Hematopoietic multipotent progenitor cell treated with erythropoietin and hydrocortisone succinate and interleukin-3 and kit ligand, for 8 days (in vitro differentiated cells): ENCODE measurements at regions not wholly inside any gene's neighbourhood (a gene's known extent, or its start where the extent isn't known, plus 50 kb on each side); places are given as distances from the start of the nearest gene placed in this dataset.
A peak's percentile ranks its signal among the peaks of the same experiment; 100 is the strongest.

ENCODE experiments used
- DNase-seq: peaks from one replicate; pipeline ENCODE4 v3.0.0-alpha.2; 2015

DNA sequence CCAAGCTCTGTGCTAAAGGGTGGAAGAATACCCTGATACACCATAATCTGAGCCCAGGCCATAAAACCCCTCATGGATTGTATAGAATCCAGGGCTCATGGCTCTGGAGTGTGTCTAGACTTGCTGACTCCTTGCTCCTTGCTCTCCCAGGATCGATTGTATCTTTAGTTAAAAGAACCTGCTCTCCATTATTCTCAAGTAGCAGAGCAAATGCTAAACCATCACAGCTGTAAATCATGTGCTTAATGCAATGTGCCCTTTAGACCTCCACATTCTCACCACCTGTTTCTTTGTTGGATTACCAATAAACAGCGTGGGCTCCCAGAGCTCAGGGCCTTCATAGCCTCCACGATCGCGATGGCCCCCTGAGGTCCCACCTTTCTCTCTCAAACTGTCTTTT is 411.6 kb upstream of the FBXO33 start:
- DNase-seq: no peak

DNA sequence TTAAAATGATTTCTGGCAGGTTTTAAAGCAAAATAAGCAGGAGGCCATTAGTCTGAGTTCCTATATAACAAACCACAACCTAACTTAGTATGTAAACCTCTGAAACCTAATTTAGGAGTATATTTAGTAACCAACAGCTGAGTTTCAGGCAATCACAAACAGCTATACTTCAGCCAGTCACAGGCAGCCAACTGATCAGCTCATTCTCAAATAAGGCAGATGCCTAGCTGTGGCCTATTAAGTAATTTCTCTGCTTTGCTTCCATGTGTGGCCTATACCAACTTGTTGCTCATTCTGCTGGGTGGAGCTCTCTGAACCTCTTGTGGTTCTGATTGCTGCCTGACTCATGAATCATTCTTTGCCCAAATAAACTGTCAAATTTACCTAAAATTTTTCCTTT is 408.9 kb upstream of the FBXO33 start:
- DNase-seq: no peak

GRCh38 chr14:39827901-39828655 is 395.8 kb upstream of the FBXO33 start:
- DNase-seq: no peak

- no peak for DNase-seq
Measured at GRCh38 chr14:39812532-39813320, 380.5 kb upstream of the FBXO33 start.

GRCh38 chr14:39807271-39807670 is 375.0 kb upstream of the FBXO33 start:
- no peak for DNase-seq

DNA sequence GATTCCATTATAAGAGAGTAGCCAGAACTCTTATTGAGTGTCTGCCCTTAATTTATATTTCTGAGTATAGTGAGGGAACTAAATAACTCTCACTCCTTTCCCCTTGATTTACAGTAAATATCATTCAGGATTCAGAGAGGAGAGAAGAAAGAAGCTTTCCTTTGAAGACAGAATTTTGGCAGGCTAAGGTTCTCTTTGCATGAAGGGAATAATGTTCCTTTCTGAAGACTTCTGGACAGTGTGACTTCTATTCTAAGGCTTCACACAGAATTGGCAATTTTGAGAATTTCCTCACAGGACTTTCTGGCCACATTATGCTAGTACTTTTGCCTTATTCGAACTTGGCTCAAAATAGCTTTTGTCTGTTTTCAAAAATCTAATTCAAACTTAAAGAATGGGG is 352.2 kb upstream of the FBXO33 start:
- DNase-seq: no peak

DNA sequence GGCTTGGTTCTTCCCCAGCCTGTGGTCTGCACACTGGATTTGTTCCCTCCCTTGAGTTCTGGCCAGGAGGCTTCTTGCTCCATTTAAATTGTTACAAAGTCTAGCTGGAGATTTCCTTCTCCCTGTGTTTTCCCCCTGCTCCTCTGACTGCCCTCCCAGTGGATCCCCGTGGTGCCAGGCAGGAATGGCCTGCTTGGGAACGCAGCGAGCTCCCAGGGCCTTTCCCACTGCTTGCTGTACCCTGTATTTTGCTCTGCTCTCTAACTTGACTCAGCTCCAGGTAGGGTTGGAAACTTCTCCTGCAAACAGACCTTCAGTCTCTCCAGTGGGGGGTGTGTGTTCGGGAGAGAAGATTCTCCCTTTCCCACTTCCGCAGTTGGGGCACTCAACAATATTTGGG is 349.2 kb upstream of the FBXO33 start:
- DNase-seq: no peak

- DNase-seq: no peak
Measured at GRCh38 chr14:39773387-39774126, 341.3 kb upstream of the FBXO33 start.

DNA sequence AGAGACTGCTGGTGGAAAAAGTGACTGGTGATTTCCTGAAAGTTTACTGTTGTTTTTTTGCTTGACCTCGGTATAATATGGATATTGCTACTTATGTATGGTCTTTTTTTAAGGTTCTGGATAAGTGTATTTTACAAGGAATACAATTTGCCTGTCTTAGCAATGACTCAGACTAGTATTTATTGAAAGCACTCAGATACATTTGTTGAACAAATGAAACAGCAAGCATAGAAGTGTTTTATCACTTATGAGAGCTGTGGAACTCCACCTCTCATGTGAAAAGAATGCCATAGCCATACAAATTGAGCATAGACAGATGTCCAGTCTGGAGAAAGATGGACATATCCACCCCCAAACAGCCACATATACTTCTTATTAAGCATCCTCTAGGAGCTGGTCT is 340.4 kb upstream of the FBXO33 start:
- DNase-seq: no peak

DNA sequence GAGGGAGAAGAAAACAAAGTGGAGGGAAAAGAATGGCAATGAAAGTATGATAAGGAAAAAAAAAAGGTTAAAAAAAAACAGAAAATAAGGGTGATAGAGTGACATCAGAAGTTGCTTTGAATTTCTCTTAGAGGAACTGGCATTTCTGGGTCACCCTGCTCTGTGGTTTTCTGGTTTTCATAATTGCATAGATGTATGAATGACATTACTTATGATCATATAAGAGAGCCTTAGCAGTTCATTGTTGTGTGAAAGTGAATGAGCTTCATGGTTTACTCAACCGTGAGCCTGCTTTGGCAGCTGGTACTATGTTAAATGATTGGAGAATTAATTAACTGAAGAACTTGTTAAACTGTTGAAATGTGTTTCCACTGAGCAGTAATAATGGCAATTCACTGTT is 336.4 kb upstream of the FBXO33 start:
- no peak for DNase-seq

DNA sequence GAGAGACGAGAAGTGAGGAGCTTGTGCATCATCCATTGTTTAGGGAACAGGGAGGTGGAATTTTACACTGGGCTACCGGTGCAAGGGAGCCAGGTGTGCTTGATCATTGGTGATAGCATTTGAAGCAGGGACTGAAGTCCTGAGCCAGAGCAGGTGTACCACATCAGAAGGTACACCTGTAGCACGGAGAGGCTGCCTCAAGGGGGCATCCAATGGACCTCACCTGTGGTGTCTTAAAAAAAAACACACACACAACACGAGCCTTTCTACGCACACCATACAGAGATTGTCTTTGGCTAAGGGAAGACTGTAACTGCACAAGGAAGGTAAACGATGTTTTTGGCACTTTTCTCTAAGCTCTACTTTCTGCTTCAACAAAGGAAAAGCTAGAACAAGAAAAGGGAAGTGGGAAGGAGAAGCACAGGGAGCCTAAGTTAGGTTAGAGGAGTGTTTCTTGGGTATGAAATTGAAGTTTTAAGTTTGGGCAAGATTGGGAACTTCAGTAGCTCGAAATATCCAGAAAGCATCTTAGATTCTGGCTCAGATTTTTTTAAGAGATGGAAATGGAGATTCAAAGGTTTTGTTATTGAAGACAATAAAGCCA is 334.3 kb upstream of the FBXO33 start:
- no peak for DNase-seq

DNA sequence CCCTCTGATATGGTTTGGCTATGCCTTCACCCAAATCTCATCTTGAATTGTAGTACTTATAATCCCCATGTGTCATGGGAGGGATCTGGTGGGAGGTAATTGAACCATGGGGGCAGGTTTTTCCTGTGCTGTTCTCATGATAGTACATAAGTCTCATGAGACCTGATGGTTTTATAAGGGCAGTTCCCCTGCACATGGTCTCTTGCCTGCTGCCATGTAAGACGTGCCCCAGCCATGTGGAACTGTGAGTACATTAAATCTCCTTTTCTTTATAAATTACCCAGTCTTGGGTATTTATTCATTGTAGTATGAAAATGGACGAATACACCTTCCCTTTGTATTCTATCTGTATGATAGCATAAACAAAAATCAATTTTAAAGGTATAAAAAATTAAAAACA is 333.4 kb upstream of the FBXO33 start:
- DNase-seq: no peak

- DNase-seq: no peak
Measured at GRCh38 chr14:39763402-39763890, 331.2 kb upstream of the FBXO33 start.

GRCh38 chr14:39762576-39763401 is 330.6 kb upstream of the FBXO33 start:
- DNase-seq: no peak

DNA sequence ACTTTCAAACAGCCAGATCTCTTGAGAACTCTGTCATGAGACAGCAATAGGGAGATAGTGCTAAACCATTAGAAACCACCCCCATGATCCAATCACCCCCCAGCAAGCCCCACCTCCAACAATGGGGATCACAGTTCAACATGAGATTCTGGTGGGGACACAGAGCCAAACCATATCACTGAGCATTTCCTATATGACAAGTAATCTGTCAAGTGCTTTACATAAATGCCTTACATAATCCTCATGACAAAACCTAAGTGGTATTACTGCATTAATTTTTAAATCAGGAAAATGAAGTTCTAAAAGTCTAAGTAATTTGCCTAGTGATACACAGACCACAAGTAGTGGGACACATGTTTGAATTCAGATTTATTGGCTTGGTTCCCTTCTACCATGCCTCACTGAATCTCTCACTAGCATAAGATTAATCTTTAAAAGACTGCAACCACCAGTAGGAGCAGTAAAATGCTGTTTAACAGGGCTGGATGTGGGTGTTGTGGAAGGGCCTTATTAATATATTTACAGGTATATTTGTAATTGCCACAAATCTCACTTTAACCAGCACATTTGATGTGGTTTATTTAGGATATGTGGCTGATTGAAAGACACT is 323.1 kb upstream of the FBXO33 start:
- no peak for DNase-seq

- no peak for DNase-seq
Measured at GRCh38 chr14:39740454-39740853, 308.2 kb upstream of the FBXO33 start.

GRCh38 chr14:39739796-39740195 is 307.6 kb upstream of the FBXO33 start:
- no peak for DNase-seq

DNA sequence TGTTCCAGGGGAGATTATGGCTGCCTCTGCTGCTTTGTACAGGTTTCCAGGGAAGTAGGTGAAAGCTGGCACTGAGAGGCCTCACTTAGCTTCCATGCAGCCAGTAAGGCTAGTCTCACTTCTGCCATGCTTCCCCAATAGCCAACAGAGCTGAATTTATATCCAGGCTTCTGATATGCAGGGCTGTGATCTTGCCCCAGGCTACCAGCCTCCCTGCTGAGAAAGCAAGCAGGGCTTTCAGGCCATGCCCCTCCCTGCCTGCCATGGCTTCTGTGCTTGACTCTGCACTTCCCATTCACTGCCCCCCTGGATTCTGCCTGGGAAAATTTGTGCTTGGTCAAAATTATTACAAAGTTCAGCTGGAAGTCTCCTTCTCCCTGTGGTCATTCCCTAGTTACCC is 302.1 kb upstream of the FBXO33 start:
- no peak for DNase-seq

DNA sequence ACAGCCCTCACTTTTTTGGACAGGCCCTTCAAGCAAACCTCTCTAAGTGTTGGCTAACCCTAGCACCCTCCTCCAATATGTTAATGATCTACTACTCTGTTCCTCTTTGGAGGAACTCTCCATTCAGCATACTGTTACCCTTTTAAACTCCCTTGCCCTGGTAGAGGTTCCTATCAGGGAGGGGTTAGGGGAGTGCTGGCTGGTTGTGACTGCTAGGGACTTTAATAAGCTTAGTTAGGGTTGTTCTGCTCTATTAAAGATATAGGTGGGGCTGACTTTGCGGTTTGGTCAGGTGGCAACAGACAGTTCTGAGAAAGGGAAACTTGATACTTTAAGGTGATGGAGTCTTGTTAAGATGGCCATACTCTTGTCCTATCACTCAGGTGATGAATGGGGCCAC is 301.5 kb upstream of the FBXO33 start:
- no peak for DNase-seq

DNA sequence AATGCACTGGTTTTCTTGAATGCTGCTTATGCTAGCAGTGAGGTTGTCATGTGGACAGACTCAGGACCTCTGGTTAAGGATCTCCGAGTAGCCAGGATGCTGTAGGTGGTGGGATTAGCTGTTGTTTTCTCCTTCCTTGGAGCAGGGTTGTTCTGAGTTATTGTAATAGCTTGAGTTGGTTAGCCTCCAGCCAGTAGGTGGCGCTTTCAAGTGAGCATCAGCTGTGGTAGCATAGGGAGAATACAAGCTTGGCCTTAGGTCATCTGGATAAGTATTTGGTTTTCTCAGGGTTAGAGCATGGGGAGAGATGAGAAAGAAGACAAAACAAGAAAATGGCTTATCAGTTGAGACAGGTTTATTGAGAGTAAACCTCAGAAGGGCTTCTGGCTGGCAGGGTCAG is 299.7 kb upstream of the FBXO33 start:
- peak; percentile 5 for DNase-seq

- DNase-seq: no peak
Measured at GRCh38 chr14:39726563-39726962, 294.3 kb upstream of the FBXO33 start.
